ENCODE measurements at regions not wholly inside any gene's neighbourhood (a gene's known extent, or its start where the extent isn't known, plus 50 kb on each side); places are given as distances from the start of the nearest gene placed in this dataset.

DNA sequence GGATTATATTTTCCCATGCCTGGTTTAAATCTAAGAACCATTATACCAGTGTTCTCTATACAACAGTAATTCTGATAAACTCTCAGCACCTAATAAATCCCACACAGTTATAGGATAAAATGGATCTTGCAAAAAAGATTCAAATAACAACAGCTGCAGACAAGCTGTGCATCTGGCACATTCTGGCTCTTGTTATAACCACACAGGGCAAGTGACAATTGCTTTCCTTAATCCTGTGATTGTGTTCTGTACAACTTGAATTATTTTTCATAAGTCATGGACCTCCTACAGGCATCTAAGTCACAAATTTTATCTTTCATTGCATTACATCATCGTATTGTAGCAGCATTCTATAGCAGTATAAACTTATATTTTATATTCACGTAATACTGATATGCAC, 948.3 kb downstream of the SLITRK1 start:
- no peak for DNase-seq
- H3K27ac ChIP-seq = no peak overlapping the region
- H3K4me1 ChIP-seq = no peaks in the 10 kb centered on the region
- H3K4me3 ChIP-seq = no peak overlapping the region
- intact Hi-C loops (cut with DNase I; ENCODE audit: low total_unique reads) = no loop called here
- H3K36me3 ChIP-seq = no peaks in the 10 kb centered on the region
- no peaks in the 10 kb centered on the region for H3K27me3 ChIP-seq
- TF ChIP-seq, protein P1, sequence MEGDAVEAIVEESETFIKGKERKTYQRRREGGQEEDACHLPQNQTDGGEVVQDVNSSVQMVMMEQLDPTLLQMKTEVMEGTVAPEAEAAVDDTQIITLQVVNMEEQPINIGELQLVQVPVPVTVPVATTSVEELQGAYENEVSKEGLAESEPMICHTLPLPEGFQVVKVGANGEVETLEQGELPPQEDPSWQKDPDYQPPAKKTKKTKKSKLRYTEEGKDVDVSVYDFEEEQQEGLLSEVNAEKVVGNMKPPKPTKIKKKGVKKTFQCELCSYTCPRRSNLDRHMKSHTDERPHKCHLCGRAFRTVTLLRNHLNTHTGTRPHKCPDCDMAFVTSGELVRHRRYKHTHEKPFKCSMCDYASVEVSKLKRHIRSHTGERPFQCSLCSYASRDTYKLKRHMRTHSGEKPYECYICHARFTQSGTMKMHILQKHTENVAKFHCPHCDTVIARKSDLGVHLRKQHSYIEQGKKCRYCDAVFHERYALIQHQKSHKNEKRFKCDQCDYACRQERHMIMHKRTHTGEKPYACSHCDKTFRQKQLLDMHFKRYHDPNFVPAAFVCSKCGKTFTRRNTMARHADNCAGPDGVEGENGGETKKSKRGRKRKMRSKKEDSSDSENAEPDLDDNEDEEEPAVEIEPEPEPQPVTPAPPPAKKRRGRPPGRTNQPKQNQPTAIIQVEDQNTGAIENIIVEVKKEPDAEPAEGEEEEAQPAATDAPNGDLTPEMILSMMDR (IDR thresholded peaks at IDR 0.05) = no peak
- no peak for TF ChIP-seq POLR2A (IDR thresholded peaks at IDR 0.05)
- H3K9me3 ChIP-seq = no peaks in the 10 kb centered on the region

DNA sequence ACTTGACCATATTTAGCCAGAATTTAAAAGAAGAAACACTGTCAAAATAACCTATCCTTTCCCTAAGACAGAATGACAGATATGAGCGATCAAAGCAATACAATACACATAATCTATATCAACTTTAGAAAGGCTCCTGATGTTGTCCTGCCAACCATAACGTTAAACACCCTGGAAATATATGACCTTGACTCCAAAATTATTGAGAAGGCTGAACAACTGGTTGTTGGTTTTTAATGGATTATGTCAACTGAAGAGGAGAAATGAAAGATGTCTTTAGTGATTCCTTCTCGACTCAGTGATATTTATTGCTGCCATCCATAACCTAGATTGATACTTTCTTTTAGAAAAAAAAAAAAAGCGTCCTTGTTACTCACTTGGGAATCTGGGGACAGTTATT, 957.2 kb downstream of the SLITRK1 start:
- Histone ChIP-seq H3K9me3 (no peaks in the 10 kb centered on the region), H3K27ac (no peak overlapping the region), H3K4me1 (no peaks in the 10 kb centered on the region), H3K4me3 (no peak overlapping the region), H3K27me3 (no peaks in the 10 kb centered on the region), H3K36me3 (no peaks in the 10 kb centered on the region)
- intact Hi-C loops (cut with DNase I; ENCODE audit: low total_unique reads) = no loop called here
- no peak for TF ChIP-seq POLR2A (IDR thresholded peaks at IDR 0.05)
- TF ChIP-seq, protein P1 (IDR thresholded peaks at IDR 0.05) = no peak
- no peak for DNase-seq

DNA sequence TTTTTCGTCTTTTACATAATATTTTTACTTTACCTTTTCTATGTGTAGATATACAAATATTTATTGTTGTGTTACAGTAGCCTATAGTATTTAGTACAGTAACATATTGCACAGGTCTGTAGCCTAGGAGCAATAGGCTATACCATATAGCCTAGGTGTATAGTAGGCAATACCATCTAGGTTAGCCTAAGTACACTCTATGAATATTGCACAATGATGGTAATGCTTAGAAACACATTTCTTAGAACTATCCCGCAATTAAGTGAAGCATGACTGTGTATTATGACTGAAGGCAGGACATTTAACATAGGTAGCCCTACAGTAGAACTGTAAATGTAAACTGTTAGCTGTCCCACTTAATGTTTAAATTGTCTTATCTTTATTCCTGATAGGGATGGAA, 964.3 kb downstream of the SLITRK1 start:
- intact Hi-C loops (cut with DNase I; ENCODE audit: low total_unique reads) = no loop called here
- no peaks in the 10 kb centered on the region for H3K27me3 ChIP-seq

DNA sequence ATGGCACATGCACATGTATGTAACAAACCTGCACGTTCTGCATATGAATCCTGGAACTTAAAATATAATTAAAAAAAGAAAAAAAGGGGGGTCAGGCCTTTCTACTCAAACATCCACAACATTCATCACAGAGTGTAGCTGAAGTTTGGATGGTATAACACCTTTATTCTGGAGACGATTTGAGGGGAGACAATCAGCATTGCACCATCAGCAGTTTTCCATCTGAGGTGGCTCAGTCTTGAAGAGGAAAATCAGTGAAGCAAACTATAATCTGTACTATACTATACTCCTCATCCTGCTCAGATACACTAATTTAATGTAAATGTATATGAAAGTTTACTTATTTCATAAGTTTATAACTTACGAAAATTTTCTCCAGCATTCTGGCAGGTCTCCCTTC, 969.7 kb downstream of the SLITRK1 start:
- Histone ChIP-seq H3K36me3 (no peaks in the 10 kb centered on the region), H3K4me3 (no peak overlapping the region), H3K27ac (no peak overlapping the region), H3K4me1 (no peaks in the 10 kb centered on the region), H3K9me3 (no peaks in the 10 kb centered on the region), H3K27me3 (no peaks in the 10 kb centered on the region)
- intact Hi-C loops (cut with DNase I; ENCODE audit: low total_unique reads) = no loop called here
- no peak for DNase-seq
- TF ChIP-seq, protein P1 (IDR thresholded peaks at IDR 0.05) = no peak
- no peak for TF ChIP-seq POLR2A (IDR thresholded peaks at IDR 0.05)

More for the DNA sequence above, 964.3 kb downstream of the SLITRK1 start:
- Histone ChIP-seq H3K27ac (no peak overlapping the region), H3K36me3 (no peaks in the 10 kb centered on the region), H3K4me3 (no peak overlapping the region), H3K4me1 (no peaks in the 10 kb centered on the region), H3K9me3 (no peaks in the 10 kb centered on the region)
- DNase-seq = no peak
- TF ChIP-seq POLR2A (IDR thresholded peaks at IDR 0.05) = no peak

DNA sequence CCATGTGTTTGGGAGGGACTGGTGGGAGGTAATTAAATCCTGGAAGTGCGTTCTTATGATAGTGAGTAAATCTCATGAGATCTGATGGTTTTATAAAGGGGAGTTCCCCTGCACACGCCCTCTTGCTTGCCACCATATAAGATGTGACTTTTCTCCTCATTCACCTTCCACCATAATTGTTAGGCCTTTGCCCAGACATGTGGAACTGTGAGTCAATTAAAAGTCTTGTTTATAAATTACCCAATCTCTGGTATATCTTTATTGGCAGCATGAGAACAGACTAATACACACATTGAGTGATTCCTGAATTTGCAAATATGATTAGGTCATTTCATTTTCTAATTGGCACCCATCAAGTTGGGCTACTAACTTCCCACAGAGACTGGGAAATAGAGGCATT, 977.2 kb downstream of the SLITRK1 start:
- TF ChIP-seq, protein P1 (IDR thresholded peaks at IDR 0.05) = no peak
- TF ChIP-seq POLR2A (IDR thresholded peaks at IDR 0.05) = no peak

DNA sequence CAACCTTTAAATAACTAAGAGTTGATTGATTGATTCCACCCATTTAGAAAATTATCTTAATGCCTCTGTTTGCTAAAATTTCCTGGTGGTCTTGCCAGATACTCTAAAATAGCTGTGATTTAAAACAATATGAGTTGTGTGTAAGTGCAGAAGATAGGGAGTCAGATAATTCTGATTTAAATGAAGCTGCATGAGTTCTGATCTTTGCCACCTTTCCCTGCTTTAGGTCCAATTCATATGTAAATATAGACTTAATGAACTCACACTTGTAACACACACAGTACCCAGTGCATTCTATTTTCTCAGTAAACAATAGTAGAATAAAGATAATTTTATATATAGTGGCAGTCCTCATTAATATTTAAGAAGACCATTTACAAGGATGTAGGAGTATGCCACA, 981.8 kb downstream of the SLITRK1 start:
- no peaks in the 10 kb centered on the region for H3K27me3 ChIP-seq
- TF ChIP-seq, protein P1 (IDR thresholded peaks at IDR 0.05) = no peak
- no peak for TF ChIP-seq POLR2A (IDR thresholded peaks at IDR 0.05)
- intact Hi-C loops (cut with DNase I; ENCODE audit: low total_unique reads) = no loop called here

More for the DNA sequence above, 977.2 kb downstream of the SLITRK1 start:
- H3K27me3 ChIP-seq = no peaks in the 10 kb centered on the region
- no peak overlapping the region for H3K4me3 ChIP-seq
- H3K27ac ChIP-seq = no peak overlapping the region
- DNase-seq = no peak
- no peaks in the 10 kb centered on the region for H3K36me3 ChIP-seq
- intact Hi-C loops (cut with DNase I; ENCODE audit: low total_unique reads) = no loop called here
- no peaks in the 10 kb centered on the region for H3K9me3 ChIP-seq
- no peaks in the 10 kb centered on the region for H3K4me1 ChIP-seq

More for the DNA sequence above, 981.8 kb downstream of the SLITRK1 start:
- Histone ChIP-seq H3K27ac (no peak overlapping the region), H3K4me1 (no peaks in the 10 kb centered on the region), H3K4me3 (no peak overlapping the region), H3K9me3 (no peaks in the 10 kb centered on the region), H3K36me3 (no peaks in the 10 kb centered on the region)
- no peak for DNase-seq
